ENCODE measurements at regions not wholly inside any gene's neighbourhood (a gene's known extent, or its start where the extent isn't known, plus 50 kb on each side); places are given as distances from the start of the nearest gene placed in this dataset.

DNA sequence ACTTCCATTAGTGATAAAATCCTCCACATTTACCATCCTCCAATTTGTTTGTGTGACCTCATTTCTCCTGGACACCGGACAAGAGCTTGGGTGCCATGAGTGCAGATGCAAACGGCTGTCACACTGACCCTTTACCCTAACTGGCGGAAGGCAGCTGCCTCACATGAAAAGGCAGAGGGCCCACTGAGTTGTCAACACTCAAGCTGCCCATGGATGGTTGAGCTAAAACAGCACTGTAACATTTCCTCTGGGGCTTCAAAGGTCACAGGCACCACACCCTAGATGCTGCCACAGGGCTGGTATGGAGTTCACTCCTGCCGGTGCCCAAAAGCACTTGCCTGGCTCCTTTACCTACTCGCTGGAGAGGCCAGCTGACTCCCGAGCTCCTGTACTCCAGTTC, 653.4 kb downstream of the KCNT2 start:
- intact Hi-C loops (cut with micrococcal nuclease), result no loop called here
- FAIRE-seq (no peak), ATAC-seq (peak; percentile 21; the same call in 1 of the 3 replicates)

DNA sequence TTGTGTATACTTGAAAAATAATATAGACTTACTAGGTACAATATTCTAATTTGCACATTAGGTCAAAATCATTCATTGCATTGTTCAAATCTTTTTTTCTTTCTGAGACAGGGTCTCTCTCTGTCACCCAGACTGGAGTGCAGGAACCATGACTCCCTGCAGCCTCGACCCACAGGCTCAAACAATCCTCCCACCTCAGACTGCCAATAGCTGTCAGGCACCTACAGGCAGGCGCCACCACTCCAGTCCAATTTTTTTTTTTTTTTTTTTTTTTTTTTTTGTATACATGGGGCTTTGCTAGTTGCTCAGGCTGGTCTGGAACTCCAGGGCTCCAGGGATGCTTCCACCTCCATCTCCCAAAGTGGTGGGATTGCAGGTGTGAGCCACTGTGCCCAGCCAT, 656.9 kb downstream of the KCNT2 start:
- no peaks in the 10 kb centered on the region for H4K20me1 ChIP-seq (replicated peaks; ENCODE audit: control insufficient read depth, insufficient read depth, low read length)
- DNase-seq (ENCODE audit: extremely low read depth in 1 of 4, low spot score in 3 of 4), result peak in 1 of 4 experiments; percentile 55
- H3K27ac ChIP-seq (ENCODE audit: extremely low read depth, low read depth, low read length), result no peak overlapping the region
- H3K36me3 ChIP-seq (ENCODE audit: control insufficient read depth, insufficient read depth, low read length), result no peaks in the 10 kb centered on the region
- no peak overlapping the region for H3K9ac ChIP-seq (ENCODE audit: insufficient read depth in 1 of 2, low read depth in 2 of 2, low read length in 2 of 2)
- no peak overlapping the region for H2AFZ ChIP-seq (ENCODE audit: low read depth, low read length)
- BruUV-seq (replicated peaks), result no TSS peak
- POLR2A ChIA-PET, result no interaction called here
- H3K79me2 ChIP-seq (ENCODE audit: control insufficient read depth, insufficient read depth, low read length), result no peaks in the 10 kb centered on the region
- FAIRE-seq, result peak; percentile 19
- CTCF ChIA-PET (ENCODE audit: low intra/inter-chr PET ratio), result no interaction called here
- H3K9me3 ChIP-seq (replicated peaks; ENCODE audit: control insufficient read depth, insufficient read depth, low read depth, low read length), result no peaks in the 10 kb centered on the region
- no peaks in the 10 kb centered on the region for H3K9me1 ChIP-seq (ENCODE audit: control insufficient read depth, insufficient read depth, low read length)
- H3K4me1 ChIP-seq (replicated peaks in 1 of 2; ENCODE audit: control insufficient read depth in 2 of 2, insufficient read depth in 2 of 2, low read length in 2 of 2), result peaks cover 0 to 5% of the 10 kb centered on the region in 2 experiments; a peak in 1 of 5 replicates
- TF ChIP-seq, protein P1, sequence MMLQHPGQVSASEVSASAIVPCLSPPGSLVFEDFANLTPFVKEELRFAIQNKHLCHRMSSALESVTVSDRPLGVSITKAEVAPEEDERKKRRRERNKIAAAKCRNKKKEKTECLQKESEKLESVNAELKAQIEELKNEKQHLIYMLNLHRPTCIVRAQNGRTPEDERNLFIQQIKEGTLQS (IDR thresholded peaks at IDR 0.05), result peak; percentile 27; the same call in 1 of the 2 replicates
- TF ChIP-seq, protein P1 (CRISPR knock-in tag; conservative IDR thresholded peaks at IDR 0.05), result no peak
- TF ChIP-seq FOSL1 (tag; conservative IDR thresholded peaks at IDR 0.05) (0 out of 2 replicates have a peak, but pooled peaks have one; percentile 26), ZNF384 (IDR thresholded peaks at IDR 0.05; ENCODE audit: low read depth, low read length) (peak; percentile 77), ZKSCAN1 (IDR thresholded peaks at IDR 0.05; ENCODE audit: low read depth, low read length) (no peak)
- H3K4me2 ChIP-seq (ENCODE audit: insufficient read depth, low read length), result no peak overlapping the region
- H3K4me3 ChIP-seq, result no peak overlapping the region
- intact Hi-C loops (cut with micrococcal nuclease), result no loop called here
- peak; percentile 73 for ATAC-seq
- no peaks in the 10 kb centered on the region for H3K27me3 ChIP-seq (ENCODE audit: control insufficient read depth in 2 of 2, insufficient read depth in 2 of 2, low read length in 2 of 2)
- 10% methylated on average over 2 of the region's 2 CpGs for WGBS (ENCODE audit: insufficient coverage, low coverage, missing lambda C conversion rate)
- in situ Hi-C loops (cut with MboI), result no loop called here

More for the DNA sequence above, 653.4 kb downstream of the KCNT2 start:
- Histone ChIP-seq H4K20me1 (replicated peaks; ENCODE audit: control insufficient read depth, insufficient read depth, low read length) (no peaks in the 10 kb centered on the region), H3K9me3 (replicated peaks; ENCODE audit: control insufficient read depth, insufficient read depth, low read depth, low read length) (no peaks in the 10 kb centered on the region), H3K4me2 (ENCODE audit: insufficient read depth, low read length) (no peak overlapping the region), H3K4me1 (replicated peaks in 1 of 2; ENCODE audit: control insufficient read depth in 2 of 2, insufficient read depth in 2 of 2, low read length in 2 of 2) (no peaks in the 10 kb centered on the region), H3K4me3 (no peak overlapping the region), H2AFZ (ENCODE audit: low read depth, low read length) (peak overlapping the region; percentile 54), H3K79me2 (ENCODE audit: control insufficient read depth, insufficient read depth, low read length) (no peaks in the 10 kb centered on the region), H3K9ac (ENCODE audit: insufficient read depth in 1 of 2, low read depth in 2 of 2, low read length in 2 of 2) (no peak overlapping the region), H3K27ac (ENCODE audit: extremely low read depth, low read depth, low read length) (no peak overlapping the region), H3K27me3 (ENCODE audit: control insufficient read depth in 2 of 2, insufficient read depth in 2 of 2, low read length in 2 of 2) (no peaks in the 10 kb centered on the region), H3K9me1 (ENCODE audit: control insufficient read depth, insufficient read depth, low read length) (no peaks in the 10 kb centered on the region), H3K36me3 (ENCODE audit: control insufficient read depth, insufficient read depth, low read length) (no peaks in the 10 kb centered on the region)
- in situ Hi-C loops (cut with MboI), result no loop called here
- CTCF ChIA-PET (ENCODE audit: low intra/inter-chr PET ratio), result no interaction called here
- no TSS peak for BruUV-seq (replicated peaks)
- WGBS (ENCODE audit: insufficient coverage, low coverage, missing lambda C conversion rate), result 32% methylated on average over 6 of the region's 6 CpGs
- TF ChIP-seq ZFPM2 (CRISPR knock-in tag; IDR thresholded peaks at IDR 0.05), result no peak
- DNase-seq (ENCODE audit: extremely low read depth in 1 of 4, low spot score in 3 of 4), result no peak
- POLR2A ChIA-PET, result interaction anchor here (0.7 kb wide), 1 partner anchor 1491 kb away, joined by 3 read pairs; no protein-coding TSS in a partner anchor

Measured in K562 (cell line).